Spleen (tissue), 7 donors: ENCODE measurements at regions not wholly inside any gene's neighbourhood (a gene's known extent, or its start where the extent isn't known, plus 50 kb on each side); places are given as distances from the start of the nearest gene placed in this dataset.

Experiments
- CTCF ChIP-seq, 11 experiments: fragments of 200-600 bp in 7 of 11; fragments of 450-650 bp in 4 of 11; sonication (generic) in 4 of 11; IDR thresholded peaks in 8 of 11; conservative IDR thresholded peaks in 3 of 11; 1 replicate in 7 of 11; 2 replicates in 4 of 11; pipeline versions ENCODE4 v1.4.0 to v1.8.0; 2016 to 2021; ENCODE audit warnings: antibody characterized with exemption in 11 of 11, inconsistent platforms in 4 of 11, mild to moderate bottlenecking in 1 of 11
- POLR2A ChIP-seq, 3 donors: fragments of 450-650 bp; IDR thresholded peaks; one replicate each; pipeline ENCODE4 v1.5.1; 2017; ENCODE audit warnings: antibody characterized with exemption in 3 of 3, mild to moderate bottlenecking in 1 of 3
- donor health status: DM: no; HTN: no; CAD: no; lungs with moderate emphysema.
- donor health status: DM: no; HTN: no; CAD: no.
- donor health status: DM: no; HTN: no; CAD: no.

- no peak for TF ChIP-seq POLR2A (IDR thresholded peaks at IDR 0.05)
- TF ChIP-seq CTCF (IDR thresholded peaks at IDR 0.05 in 8 of 11, conservative IDR thresholded peaks at IDR 0.05 in 3 of 11) = no peak
These were observed 313.3 kb downstream of the FOXL1 start for GRCh38 chr16:86891631-86892030.
